Muscle of leg (tissue), 3 donors: ENCODE measurements at regions not wholly inside any gene's neighbourhood (a gene's known extent, or its start where the extent isn't known, plus 50 kb on each side); places are given as distances from the start of the nearest gene placed in this dataset.

ENCODE experiments used
- DNase-seq: peaks from one replicate; pipeline ENCODE4 v3.0.0; 2013
- H3K27ac ChIP-seq: one replicate; pipeline ENCODE4 v1.5.1; 2013; ENCODE audit warnings: mild to moderate bottlenecking, low read length, control low read depth
- H3K27me3 ChIP-seq: one replicate; pipeline ENCODE4 v1.6.1; 2013; ENCODE audit warnings: low read length; ENCODE audit not compliant: control insufficient read depth, insufficient read depth
- H3K36me3 ChIP-seq: one replicate; pipeline ENCODE4 v1.6.1; 2013; ENCODE audit warnings: low read length; ENCODE audit not compliant: control insufficient read depth, insufficient read depth
- H3K4me1 ChIP-seq: one replicate; pipeline ENCODE4 v1.6.1; 2013; ENCODE audit warnings: low read length; ENCODE audit not compliant: control insufficient read depth, insufficient read depth
- H3K4me3 ChIP-seq: one replicate; pipeline ENCODE4 v1.5.1; 2013; ENCODE audit warnings: low read length, control low read depth
- H3K9me3 ChIP-seq: replicated peaks from 2 replicates; pipeline ENCODE4 v1.6.1; 2013; ENCODE audit warnings: low read depth, low read length; ENCODE audit not compliant: control insufficient read depth
- WGBS: methylation state at CpG from one replicate; pipeline ENCODE4 v1.1.5; 2013; ENCODE audit warnings: missing lambda C conversion rate; ENCODE audit not compliant: insufficient coverage; 5-methylcytosine and 5-hydroxymethylcytosine counted together

- Histone ChIP-seq H3K9me3 (no peaks in the 10 kb centered on the region), H3K4me1 (no peaks in the 10 kb centered on the region), H3K4me3 (no peak overlapping the region), H3K27ac (no peak overlapping the region), H3K27me3 (no peaks in the 10 kb centered on the region), H3K36me3 (no peaks in the 10 kb centered on the region)
- no CpG with 5 or more reads among the region's 4 CpGs for WGBS
- DNase-seq: no peak
Measured at GRCh38 chr18:55166260-55166598, 207.0 kb upstream of the CCDC68 start.

GRCh38 chr18:55163550-55163949 is 204.3 kb upstream of the CCDC68 start:
- Histone ChIP-seq H3K27me3 (no peaks in the 10 kb centered on the region), H3K27ac (no peak overlapping the region), H3K36me3 (no peaks in the 10 kb centered on the region), H3K4me1 (no peaks in the 10 kb centered on the region), H3K9me3 (no peaks in the 10 kb centered on the region), H3K4me3 (no peak overlapping the region)
- 86% methylated on average over 4 of the region's 7 CpGs for WGBS
- DNase-seq: no peak

- H3K4me3 ChIP-seq: no peak overlapping the region
- H3K27ac ChIP-seq: no peak overlapping the region
- H3K9me3 ChIP-seq: no peaks in the 10 kb centered on the region
- no peaks in the 10 kb centered on the region for H3K4me1 ChIP-seq
- H3K27me3 ChIP-seq: no peaks in the 10 kb centered on the region
- 36% methylated on average over 1 of the region's 4 CpGs for WGBS
- no peaks in the 10 kb centered on the region for H3K36me3 ChIP-seq
- peak; percentile 30 for DNase-seq
Measured at GRCh38 chr18:55161916-55162315, 202.7 kb upstream of the CCDC68 start.

GRCh38 chr18:55159027-55159426 is 199.8 kb upstream of the CCDC68 start:
- no peaks in the 10 kb centered on the region for H3K4me1 ChIP-seq
- H3K27ac ChIP-seq: no peak overlapping the region
- no CpG with 5 or more reads among the region's 4 CpGs for WGBS

GRCh38 chr18:55158570-55158969 is 199.3 kb upstream of the CCDC68 start:
- DNase-seq: no peak
- Histone ChIP-seq H3K27ac (no peak overlapping the region), H3K4me3 (no peak overlapping the region), H3K9me3 (no peaks in the 10 kb centered on the region), H3K36me3 (no peaks in the 10 kb centered on the region), H3K27me3 (no peaks in the 10 kb centered on the region), H3K4me1 (no peaks in the 10 kb centered on the region)
- WGBS: 70% methylated on average over 2 of the region's 4 CpGs

More at GRCh38 chr18:55159027-55159426, 199.8 kb upstream of the CCDC68 start:
- Histone ChIP-seq H3K36me3 (no peaks in the 10 kb centered on the region), H3K4me3 (no peak overlapping the region), H3K9me3 (no peaks in the 10 kb centered on the region), H3K27me3 (no peaks in the 10 kb centered on the region)
- DNase-seq: no peak

- Histone ChIP-seq H3K27ac (no peak overlapping the region), H3K27me3 (no peaks in the 10 kb centered on the region), H3K4me1 (no peaks in the 10 kb centered on the region), H3K9me3 (no peaks in the 10 kb centered on the region), H3K36me3 (no peaks in the 10 kb centered on the region), H3K4me3 (no peak overlapping the region)
- 30% methylated on average over 1 of the region's 2 CpGs for WGBS
- DNase-seq: no peak
Measured at GRCh38 chr18:55153346-55153745, 194.1 kb upstream of the CCDC68 start.

- no peaks in the 10 kb centered on the region for H3K9me3 ChIP-seq
- H3K4me1 ChIP-seq: no peaks in the 10 kb centered on the region
- no peak for DNase-seq
- H3K4me3 ChIP-seq: no peak overlapping the region
- no peaks in the 10 kb centered on the region for H3K36me3 ChIP-seq
- H3K27ac ChIP-seq: no peak overlapping the region
- no CpG with 5 or more reads among the region's 1 CpG for WGBS
- no peaks in the 10 kb centered on the region for H3K27me3 ChIP-seq
Measured at GRCh38 chr18:55152801-55153200, 193.5 kb upstream of the CCDC68 start.

GRCh38 chr18:55149994-55150393 is 190.7 kb upstream of the CCDC68 start:
- peak; percentile 72 for DNase-seq

GRCh38 chr18:55147791-55148190 is 188.5 kb upstream of the CCDC68 start:
- Histone ChIP-seq H3K9me3 (no peaks in the 10 kb centered on the region), H3K27me3 (no peaks in the 10 kb centered on the region), H3K4me1 (no peaks in the 10 kb centered on the region), H3K36me3 (no peaks in the 10 kb centered on the region), H3K4me3 (no peak overlapping the region), H3K27ac (no peak overlapping the region)
- WGBS: no CpG with 5 or more reads among the region's 3 CpGs
- no peak for DNase-seq

More at GRCh38 chr18:55149994-55150393, 190.7 kb upstream of the CCDC68 start:
- H3K36me3 ChIP-seq: no peaks in the 10 kb centered on the region
- H3K4me3 ChIP-seq: no peak overlapping the region
- WGBS: 70% methylated on average over 5 of the region's 6 CpGs
- no peaks in the 10 kb centered on the region for H3K27me3 ChIP-seq
- no peaks in the 10 kb centered on the region for H3K9me3 ChIP-seq
- no peak overlapping the region for H3K27ac ChIP-seq
- no peaks in the 10 kb centered on the region for H3K4me1 ChIP-seq

- no peaks in the 10 kb centered on the region for H3K36me3 ChIP-seq
- WGBS: no CpG with 5 or more reads among the region's 2 CpGs
- no peak overlapping the region for H3K27ac ChIP-seq
- no peak overlapping the region for H3K4me3 ChIP-seq
- no peaks in the 10 kb centered on the region for H3K9me3 ChIP-seq
- no peaks in the 10 kb centered on the region for H3K27me3 ChIP-seq
- no peaks in the 10 kb centered on the region for H3K4me1 ChIP-seq
- DNase-seq: no peak
Measured at GRCh38 chr18:55144193-55144930, 185.1 kb upstream of the CCDC68 start.

GRCh38 chr18:55142410-55142809 is 183.1 kb upstream of the CCDC68 start:
- Histone ChIP-seq H3K27ac (no peak overlapping the region), H3K4me1 (no peaks in the 10 kb centered on the region), H3K27me3 (no peaks in the 10 kb centered on the region), H3K9me3 (no peaks in the 10 kb centered on the region), H3K4me3 (no peak overlapping the region), H3K36me3 (no peaks in the 10 kb centered on the region)
- WGBS: 81% methylated on average over 4 of the region's 6 CpGs
- peak; percentile 49 for DNase-seq
